ENCODE measurements at regions not wholly inside any gene's neighbourhood (a gene's known extent, or its start where the extent isn't known, plus 50 kb on each side); places are given as distances from the start of the nearest gene placed in this dataset.
"Not testable (repeated sequence)": the region's sequence is repeated elsewhere in the genome, so short reads cannot be mapped to it uniquely, and the experiment has no call there.

DNA sequence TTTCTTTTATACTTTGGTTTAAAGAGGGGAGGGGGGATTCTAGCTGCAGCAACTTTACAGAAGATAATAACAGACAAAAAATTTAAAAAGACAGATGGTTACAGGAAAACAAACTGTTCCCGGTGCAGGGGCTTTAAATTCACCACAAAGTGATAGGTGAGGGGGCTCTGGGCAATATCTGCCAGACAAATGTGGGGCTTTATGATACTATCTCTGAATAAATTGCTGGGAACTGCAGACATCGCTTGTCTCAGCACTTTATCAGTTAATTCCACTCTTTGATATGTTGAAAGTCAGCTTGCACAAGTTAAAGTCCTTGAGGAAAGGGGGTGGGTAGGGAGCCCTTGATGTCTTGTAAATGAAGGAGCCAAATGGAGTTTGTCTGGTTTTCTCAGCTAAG lies 1759.1 kb upstream of the TPTE start:
- TF ChIP-seq, protein P1, sequence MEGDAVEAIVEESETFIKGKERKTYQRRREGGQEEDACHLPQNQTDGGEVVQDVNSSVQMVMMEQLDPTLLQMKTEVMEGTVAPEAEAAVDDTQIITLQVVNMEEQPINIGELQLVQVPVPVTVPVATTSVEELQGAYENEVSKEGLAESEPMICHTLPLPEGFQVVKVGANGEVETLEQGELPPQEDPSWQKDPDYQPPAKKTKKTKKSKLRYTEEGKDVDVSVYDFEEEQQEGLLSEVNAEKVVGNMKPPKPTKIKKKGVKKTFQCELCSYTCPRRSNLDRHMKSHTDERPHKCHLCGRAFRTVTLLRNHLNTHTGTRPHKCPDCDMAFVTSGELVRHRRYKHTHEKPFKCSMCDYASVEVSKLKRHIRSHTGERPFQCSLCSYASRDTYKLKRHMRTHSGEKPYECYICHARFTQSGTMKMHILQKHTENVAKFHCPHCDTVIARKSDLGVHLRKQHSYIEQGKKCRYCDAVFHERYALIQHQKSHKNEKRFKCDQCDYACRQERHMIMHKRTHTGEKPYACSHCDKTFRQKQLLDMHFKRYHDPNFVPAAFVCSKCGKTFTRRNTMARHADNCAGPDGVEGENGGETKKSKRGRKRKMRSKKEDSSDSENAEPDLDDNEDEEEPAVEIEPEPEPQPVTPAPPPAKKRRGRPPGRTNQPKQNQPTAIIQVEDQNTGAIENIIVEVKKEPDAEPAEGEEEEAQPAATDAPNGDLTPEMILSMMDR (IDR thresholded peaks at IDR 0.05) = not testable (repeated sequence)
- TF ChIP-seq POLR2A, POLR2AphosphoS5 (IDR thresholded peaks at IDR 0.05): not testable (repeated sequence)

All from breast epithelium (tissue), 3 donors.